Trophoblast cell (in vitro differentiated cells and primary cell): ENCODE measurements at regions not wholly inside any gene's neighbourhood (a gene's known extent, or its start where the extent isn't known, plus 50 kb on each side); places are given as distances from the start of the nearest gene placed in this dataset.
A peak's percentile ranks its signal among the peaks of the same experiment; 100 is the strongest.

Experiments used
- DNase-seq, 2 donors: peaks; one replicate each; pipeline ENCODE4 v3.0.0-alpha.2; 2016
- H2AFZ ChIP-seq: 2 replicates; pipeline ENCODE4 v1.6.1; 2013; ENCODE audit warnings: low read length, moderate library complexity, mild to moderate bottlenecking; ENCODE audit not compliant: insufficient read depth, poor library complexity
- H2AK5ac ChIP-seq: 2 replicates; pipeline ENCODE4 v1.6.1; 2013; ENCODE audit warnings: mild to moderate bottlenecking, low read length
- H2BK120ac ChIP-seq: 2 replicates; pipeline ENCODE4 v1.6.1; 2013; ENCODE audit warnings: low read length, mild to moderate bottlenecking, moderate library complexity; ENCODE audit not compliant: insufficient read depth, poor library complexity
- H2BK12ac ChIP-seq: 2 replicates; pipeline ENCODE4 v1.6.1; 2013; ENCODE audit warnings: mild to moderate bottlenecking, low read length, moderate library complexity
- H2BK5ac ChIP-seq: 2 replicates; pipeline ENCODE4 v1.6.1; 2013; ENCODE audit warnings: low read length, low read depth, moderate library complexity, mild to moderate bottlenecking; ENCODE audit not compliant: poor library complexity
- H3K14ac ChIP-seq: 2 replicates; pipeline ENCODE4 v1.6.1; 2013; ENCODE audit warnings: mild to moderate bottlenecking, low read length
- H3K18ac ChIP-seq: 2 replicates; pipeline ENCODE4 v1.6.1; 2013; ENCODE audit warnings: mild to moderate bottlenecking, low read length
- H3K23ac ChIP-seq: 2 replicates; pipeline ENCODE4 v1.6.1; 2013; ENCODE audit warnings: low read length
- H3K27ac ChIP-seq: 2 replicates; pipeline ENCODE4 v1.5.1; 2013; ENCODE audit warnings: low read depth, mild to moderate bottlenecking, inconsistent platforms, low read length, moderate library complexity
- H3K27me3 ChIP-seq: 2 replicates; pipeline ENCODE4 v1.6.1; 2013; ENCODE audit warnings: inconsistent platforms, mild to moderate bottlenecking, low read length, moderate library complexity; ENCODE audit not compliant: insufficient read depth
- H3K36me3 ChIP-seq, 2 experiments: 1 replicate in 1 of 2; 2 replicates in 1 of 2; pipeline ENCODE4 v1.6.1; 2013; ENCODE audit warnings: low read length in 2 of 2, mild to moderate bottlenecking in 2 of 2, moderate library complexity in 1 of 2; ENCODE audit not compliant: insufficient read depth in 2 of 2, control insufficient read depth in 1 of 2
- H3K4ac ChIP-seq: 2 replicates; pipeline ENCODE4 v1.6.1; 2013; ENCODE audit warnings: low read depth, mild to moderate bottlenecking, low read length, moderate library complexity
- H3K4me1 ChIP-seq, 2 experiments: 1 replicate in 1 of 2; 2 replicates in 1 of 2; pipeline ENCODE4 v1.6.1; 2013; ENCODE audit warnings: low read length in 2 of 2, mild to moderate bottlenecking in 2 of 2, moderate library complexity in 1 of 2; ENCODE audit not compliant: insufficient read depth in 2 of 2, control insufficient read depth in 1 of 2
- H3K4me2 ChIP-seq: 2 replicates; pipeline ENCODE4 v1.6.1; 2013; ENCODE audit warnings: inconsistent platforms, mild to moderate bottlenecking, low read length, moderate library complexity
- H3K4me3 ChIP-seq: 2 replicates; pipeline ENCODE4 v1.5.1; 2013; ENCODE audit warnings: mild to moderate bottlenecking, low read depth, low read length, inconsistent platforms
- H3K79me1 ChIP-seq: one replicate; pipeline ENCODE4 v1.6.1; 2013; ENCODE audit warnings: low read length
- H3K79me2 ChIP-seq: 2 replicates; pipeline ENCODE4 v1.6.1; 2013; ENCODE audit warnings: low read length, mild to moderate bottlenecking; ENCODE audit not compliant: control insufficient read depth, insufficient read depth, poor library complexity
- H3K9ac ChIP-seq: 2 replicates; pipeline ENCODE4 v1.6.1; 2013; ENCODE audit warnings: mild to moderate bottlenecking, low read length
- H3K9me3 ChIP-seq: 2 replicates; pipeline ENCODE4 v1.6.1; 2013; ENCODE audit warnings: low read depth, mild to moderate bottlenecking, control low read depth, inconsistent platforms, low read length; ENCODE audit not compliant: insufficient read depth
- H4K12ac ChIP-seq: 2 replicates; pipeline ENCODE4 v1.6.1; 2013; ENCODE audit warnings: low read depth, mild to moderate bottlenecking, low read length, moderate library complexity
- H4K8ac ChIP-seq: 2 replicates; pipeline ENCODE4 v1.6.1; 2013; ENCODE audit warnings: low read depth, mild to moderate bottlenecking, low read length, moderate library complexity
- H4K91ac ChIP-seq: one replicate; pipeline ENCODE4 v1.6.1; 2013; ENCODE audit warnings: low read depth, mild to moderate bottlenecking, low read length, moderate library complexity
- WGBS: extraction: QIAGEN DNeasy Blood & Tissue Kit; methylation state at CpG from one replicate; pipeline ENCODE4 v1.1.7; 2013; ENCODE audit warnings: missing lambda C conversion rate; ENCODE audit not compliant: insufficient read length, insufficient coverage; ENCODE audit errors: extremely low coverage; 5-methylcytosine and 5-hydroxymethylcytosine counted together

GRCh38 chr6:86723729-86724128 is 213.6 kb upstream of the HTR1E start:
- Histone ChIP-seq H3K4me1 (peaks cover 8 to 13% of the 10 kb centered on the region in 2 experiments), H3K79me2 (peaks cover 6% of the 10 kb centered on the region), H2AFZ (no peak overlapping the region), H3K27me3 (no peaks in the 10 kb centered on the region), H4K91ac (peak overlapping the region; percentile 95), H2BK5ac (peak overlapping the region; percentile 99), H3K79me1 (peaks cover 30% of the 10 kb centered on the region), H3K14ac (no peak overlapping the region), H3K9ac (no peak overlapping the region), H2BK120ac (peak overlapping the region; percentile 97), H4K8ac (no peak overlapping the region), H2BK12ac (peak overlapping the region; percentile 69), H3K18ac (no peak overlapping the region), H3K23ac (no peak overlapping the region), H3K4ac (no peak overlapping the region), H3K36me3 (peaks cover 2% of the 10 kb centered on the region in 2 experiments), H3K9me3 (peaks cover 2% of the 10 kb centered on the region), H2AK5ac (no peak overlapping the region), H4K12ac (no peak overlapping the region), H3K4me3 (no peak overlapping the region), H3K4me2 (peak overlapping the region; percentile 42), H3K27ac (peak overlapping the region; percentile 98)
- WGBS: no CpG with 5 or more reads among the region's 4 CpGs
- peak; percentile 28 to 61 for DNase-seq

- Histone ChIP-seq H3K4me2 (no peak overlapping the region), H2BK120ac (peak overlapping the region; percentile 97), H3K36me3 (peaks cover 2% of the 10 kb centered on the region in 2 experiments), H3K14ac (peak overlapping the region; percentile 92), H3K27ac (peak overlapping the region; percentile 98), H3K4ac (peak overlapping the region; percentile 29), H2BK12ac (peak overlapping the region; percentile 69), H4K12ac (no peak overlapping the region), H3K23ac (no peak overlapping the region), H4K8ac (peak overlapping the region; percentile 85), H3K79me2 (peaks cover 6% of the 10 kb centered on the region), H3K9ac (no peak overlapping the region), H2BK5ac (peak overlapping the region; percentile 98), H3K79me1 (peaks cover 30% of the 10 kb centered on the region), H3K4me3 (no peak overlapping the region), H2AK5ac (peak overlapping the region; percentile 72), H3K18ac (no peak overlapping the region), H3K27me3 (no peaks in the 10 kb centered on the region), H3K4me1 (peaks cover 8 to 13% of the 10 kb centered on the region in 2 experiments), H2AFZ (no peak overlapping the region), H4K91ac (peak overlapping the region; percentile 59), H3K9me3 (peaks cover 2% of the 10 kb centered on the region)
- WGBS: no CpG with 5 or more reads among the region's 3 CpGs
- no peak for DNase-seq
Measured at GRCh38 chr6:86723151-86723550, 214.2 kb upstream of the HTR1E start.

- Histone ChIP-seq H3K79me2 (peaks cover 6% of the 10 kb centered on the region), H3K27ac (peak overlapping the region; percentile 77), H2AK5ac (no peak overlapping the region), H2BK5ac (no peak overlapping the region), H2BK12ac (no peak overlapping the region), H3K79me1 (peaks cover 30% of the 10 kb centered on the region), H3K14ac (no peak overlapping the region), H3K9me3 (peaks cover 2% of the 10 kb centered on the region), H4K8ac (no peak overlapping the region), H4K12ac (no peak overlapping the region), H3K23ac (no peak overlapping the region), H2BK120ac (no peak overlapping the region), H3K4me3 (no peak overlapping the region), H3K4me1 (peaks cover 8 to 13% of the 10 kb centered on the region in 2 experiments), H3K9ac (no peak overlapping the region), H3K27me3 (no peaks in the 10 kb centered on the region), H3K36me3 (peaks cover 2% of the 10 kb centered on the region in 2 experiments), H2AFZ (no peak overlapping the region), H3K4ac (no peak overlapping the region), H3K4me2 (no peak overlapping the region), H3K18ac (no peak overlapping the region), H4K91ac (no peak overlapping the region)
- no peak for DNase-seq
Measured at GRCh38 chr6:86722131-86722530, 215.2 kb upstream of the HTR1E start.

- Histone ChIP-seq H3K14ac (no peak overlapping the region), H2BK12ac (no peak overlapping the region), H4K12ac (no peak overlapping the region), H3K79me2 (no peaks in the 10 kb centered on the region), H3K4me2 (no peak overlapping the region), H3K23ac (no peak overlapping the region), H3K9ac (no peak overlapping the region), H3K4me1 (peaks cover 0 to 1% of the 10 kb centered on the region in 2 experiments), H3K9me3 (peaks cover 2% of the 10 kb centered on the region), H3K79me1 (peaks cover 11% of the 10 kb centered on the region), H3K18ac (no peak overlapping the region), H2BK120ac (no peak overlapping the region), H3K36me3 (peaks cover 2% of the 10 kb centered on the region in 2 experiments), H3K27ac (no peak overlapping the region), H4K8ac (no peak overlapping the region), H2AK5ac (no peak overlapping the region), H2AFZ (no peak overlapping the region), H3K27me3 (no peaks in the 10 kb centered on the region), H3K4ac (no peak overlapping the region), H2BK5ac (no peak overlapping the region), H4K91ac (no peak overlapping the region), H3K4me3 (no peak overlapping the region)
- peak; percentile 70 to 94 for DNase-seq
- no CpG with 5 or more reads among the region's 3 CpGs for whole genome bisulfite sequencing
Measured at GRCh38 chr6:86715676-86716075, 221.7 kb upstream of the HTR1E start.
